Stimulated activated CD8-positive, alpha-beta memory T cell treated with anti-CD3 and anti-CD28 coated beads, Interleukin-4, amount 100 ng/mL, for 1 hour (primary cell): ENCODE measurements at regions not wholly inside any gene's neighbourhood (a gene's known extent, or its start where the extent isn't known, plus 50 kb on each side); places are given as distances from the start of the nearest gene placed in this dataset.
"Not testable (repeated sequence)": the region's sequence is repeated elsewhere in the genome, so short reads cannot be mapped to it uniquely, and the experiment has no call there.

Experiments used
- DNase-seq, 2 donors: peaks; one replicate each; pipeline ENCODE4 v3.0.0-alpha.2; 2020; ENCODE audit warnings: low read depth in 2 of 2, low spot score in 1 of 2

DNA sequence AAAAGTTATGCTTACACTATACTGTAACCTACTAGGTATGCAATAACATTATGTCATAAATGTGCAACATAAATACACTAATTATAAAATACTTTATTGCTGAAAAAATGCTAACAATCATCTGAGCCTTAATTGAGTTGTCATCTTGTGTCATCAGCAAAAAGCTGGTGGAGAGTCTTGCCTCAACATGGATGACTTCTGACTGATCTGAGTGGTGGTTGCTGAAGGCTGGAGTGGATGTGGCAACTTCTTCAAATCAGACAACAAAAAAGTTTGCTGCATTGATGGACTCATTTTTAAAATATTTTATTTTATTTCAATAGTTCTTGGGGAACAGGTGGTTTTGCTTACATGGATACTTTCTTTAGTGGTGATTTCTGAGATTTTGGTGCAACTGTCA is 93.9 kb upstream of the AMN1 start:
- no peak for DNase-seq

DNA sequence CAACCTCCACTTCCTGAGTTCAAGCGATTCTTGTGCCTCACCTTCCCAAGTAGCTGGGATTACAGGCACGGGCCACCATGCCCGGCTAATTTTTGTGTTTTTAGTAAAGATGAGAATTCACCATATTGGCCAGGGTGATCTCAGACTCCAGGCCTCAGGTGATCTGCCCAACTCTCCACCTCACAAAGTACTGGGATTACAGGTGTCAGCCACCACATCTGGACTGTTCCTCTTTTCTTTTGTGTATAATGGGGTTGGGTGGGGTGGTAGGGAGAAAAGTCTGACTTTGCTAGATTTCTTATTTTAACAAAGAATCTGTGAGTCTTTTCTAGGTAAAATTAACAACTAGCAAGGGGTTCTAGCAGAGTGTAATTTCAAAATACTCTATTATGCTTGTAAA is 92.7 kb upstream of the AMN1 start:
- DNase-seq, result no peak

DNA sequence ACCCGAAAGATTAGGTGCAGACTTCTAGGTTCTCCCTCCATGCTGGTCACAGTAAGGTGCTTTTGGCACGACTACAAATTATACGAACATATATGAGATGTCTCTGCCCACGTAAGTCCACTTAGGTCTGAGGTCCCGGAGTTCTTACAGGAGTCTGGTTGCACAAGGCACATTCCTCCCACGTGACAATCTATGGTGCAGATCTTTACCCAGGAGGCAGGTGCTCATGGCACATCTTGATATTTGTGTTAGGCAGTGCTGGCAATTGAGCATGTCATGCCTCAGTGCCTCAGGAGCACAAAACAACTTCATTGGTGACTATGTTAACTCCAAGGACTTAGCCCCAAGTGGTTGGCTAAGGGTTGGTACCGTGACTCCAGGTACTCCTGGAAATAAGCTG is 92.0 kb upstream of the AMN1 start:
- no peak for DNase-seq

DNA sequence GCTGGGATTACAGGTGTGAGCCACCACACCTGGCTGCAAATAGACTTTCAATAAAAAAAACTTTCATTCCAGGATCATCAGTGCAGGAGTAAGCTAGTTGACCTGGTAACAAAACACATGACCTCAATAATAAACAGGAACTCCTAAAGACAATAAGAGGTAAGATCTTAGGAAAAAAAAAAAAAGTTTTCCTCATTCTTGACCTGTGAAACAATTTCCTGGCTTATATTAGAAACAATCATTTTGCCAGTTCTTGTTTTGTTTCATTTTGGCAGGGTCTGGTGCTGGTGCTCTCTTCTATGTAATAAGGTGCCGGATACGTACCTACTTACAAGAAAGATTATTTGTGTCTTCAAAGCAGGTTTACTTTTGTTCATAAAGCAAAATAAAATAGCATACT is 90.6 kb upstream of the AMN1 start:
- no peak for DNase-seq

DNA sequence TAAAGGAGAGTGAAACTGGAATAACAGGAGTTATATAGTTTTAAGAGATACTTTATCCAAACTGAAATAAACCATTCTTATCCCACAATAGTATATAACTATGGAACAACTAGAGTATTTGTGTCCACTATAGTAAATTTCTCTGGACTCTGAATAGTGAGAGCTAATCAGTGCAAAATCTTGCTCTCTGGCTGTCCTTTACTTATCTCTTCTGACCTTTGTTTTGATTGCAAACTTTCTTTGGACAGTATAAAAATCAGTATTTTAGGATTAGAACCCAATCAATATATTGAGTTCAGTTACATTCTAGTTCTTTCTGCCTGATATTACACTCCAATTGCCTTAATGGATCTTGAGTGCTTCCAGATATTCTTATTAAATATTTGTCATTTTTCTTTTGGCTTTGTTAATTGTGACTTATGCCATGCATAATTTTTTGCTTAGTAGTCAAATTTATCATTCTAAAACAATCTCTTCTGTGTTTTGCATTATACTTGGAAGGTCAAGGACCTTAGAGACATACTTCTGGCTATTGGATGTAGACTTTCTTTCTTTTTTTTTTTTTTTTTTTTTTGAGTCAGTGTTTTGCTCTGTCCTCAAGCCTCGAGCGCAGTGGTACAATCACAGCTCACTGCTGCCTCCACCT is 89.9 kb upstream of the AMN1 start:
- DNase-seq, result no peak

DNA sequence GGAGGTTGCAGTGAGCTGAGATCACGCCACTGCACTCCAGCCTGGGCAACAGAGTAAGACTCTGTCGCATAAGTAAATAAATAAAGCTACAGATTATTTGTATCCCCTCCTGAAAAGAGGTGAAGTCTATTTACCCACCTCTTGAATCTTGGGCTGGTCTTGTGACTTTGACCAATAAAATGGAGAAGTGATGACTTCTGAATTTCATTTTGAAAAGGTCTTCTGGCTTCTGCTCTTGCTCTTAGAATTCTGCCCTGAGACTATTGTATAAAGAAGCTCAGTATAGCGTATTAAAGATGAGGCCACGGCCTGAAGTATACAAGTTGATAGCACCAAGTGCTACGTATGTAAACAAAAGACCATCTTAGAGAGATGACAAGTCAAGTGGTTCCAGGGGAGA is 88.3 kb upstream of the AMN1 start:
- no peak for DNase-seq

DNA sequence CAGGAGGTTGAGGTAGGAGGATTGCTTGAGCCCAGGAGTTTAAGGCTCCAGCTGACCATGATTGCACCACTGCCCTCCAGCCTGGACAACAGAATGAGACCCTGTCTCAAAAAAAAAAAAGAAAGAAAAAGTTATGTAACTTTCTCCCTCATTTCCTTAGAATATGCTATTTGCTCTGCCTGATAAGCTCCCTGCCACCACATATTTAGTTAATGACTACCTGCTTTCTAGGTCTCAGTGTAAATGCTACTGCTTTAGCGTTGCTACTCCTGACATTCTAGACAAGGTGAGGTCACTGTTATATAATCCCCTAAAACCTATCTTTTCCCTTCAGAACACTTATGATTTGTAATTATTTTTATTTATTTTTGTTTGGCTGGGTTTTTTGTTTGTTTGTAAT is 86.3 kb upstream of the AMN1 start:
- no peak for DNase-seq

DNA sequence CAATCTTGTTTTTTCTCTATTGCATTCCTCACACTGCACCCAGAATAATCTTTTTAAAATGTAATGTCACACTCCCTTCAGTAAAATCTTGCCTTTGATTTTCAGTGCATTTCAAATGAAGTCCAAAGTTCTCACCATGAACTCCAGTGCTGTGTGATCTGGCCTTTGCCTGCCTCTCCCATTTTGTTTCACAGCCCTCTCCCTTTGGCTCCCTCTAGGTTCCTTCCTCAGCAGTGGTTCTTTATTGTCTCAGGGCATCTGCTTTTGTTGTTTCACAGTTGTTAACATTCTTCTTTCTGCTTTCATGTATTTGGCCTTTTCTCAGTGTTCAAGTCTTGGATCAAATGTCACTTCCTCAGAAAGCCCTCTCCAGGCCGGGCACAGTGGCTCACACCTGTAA is 84.5 kb upstream of the AMN1 start:
- DNase-seq, result no peak

DNA sequence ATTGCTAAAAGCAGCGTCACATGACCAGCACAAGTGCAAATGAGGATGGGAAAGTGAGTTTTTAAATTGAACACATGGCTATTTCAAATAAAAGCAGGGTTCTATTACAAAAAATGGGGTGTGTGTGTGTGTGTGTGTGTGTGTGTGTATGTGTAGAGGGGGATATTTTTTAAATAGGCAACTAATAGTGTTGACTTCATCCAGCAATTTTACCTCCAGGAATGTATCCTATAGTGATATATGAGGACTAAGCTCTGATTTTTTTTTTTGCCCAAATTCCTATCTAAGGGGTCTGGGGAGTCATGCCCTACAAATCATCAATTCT is 78.9 kb upstream of the AMN1 start:
- no peak for DNase-seq

DNA sequence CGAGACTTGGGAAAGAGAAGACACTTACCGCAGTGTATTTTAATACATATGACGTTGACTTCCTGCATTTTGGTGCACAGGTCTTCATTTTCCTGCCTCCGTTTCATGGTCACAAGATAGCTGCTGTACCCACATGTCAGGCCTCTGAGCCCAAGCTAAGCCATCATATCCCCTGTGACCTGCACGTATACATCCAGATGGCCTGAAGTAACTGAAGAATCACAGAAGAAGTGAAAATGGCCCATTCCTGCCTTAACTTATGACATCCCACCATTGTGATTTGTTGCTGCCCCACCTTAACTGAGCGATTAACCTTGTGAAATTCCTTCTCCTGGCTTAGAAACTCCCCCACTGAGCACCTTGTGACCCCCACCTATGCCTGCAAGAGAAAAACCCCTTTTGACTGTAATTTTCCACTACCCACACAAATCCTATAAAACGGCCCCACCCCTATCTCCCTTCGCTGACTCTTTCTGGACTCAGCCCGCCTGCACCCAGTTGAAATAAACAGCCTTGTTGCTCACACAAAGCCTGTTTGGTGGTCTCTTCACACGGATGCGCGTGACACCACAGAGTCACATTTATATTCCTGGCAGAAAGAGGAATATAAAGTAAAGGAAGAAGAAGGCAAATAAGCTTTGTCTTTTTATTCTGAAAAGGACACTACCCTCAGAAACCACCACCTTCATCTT is 78.4 kb upstream of the AMN1 start:
- DNase-seq, result not testable (repeated sequence)

DNA sequence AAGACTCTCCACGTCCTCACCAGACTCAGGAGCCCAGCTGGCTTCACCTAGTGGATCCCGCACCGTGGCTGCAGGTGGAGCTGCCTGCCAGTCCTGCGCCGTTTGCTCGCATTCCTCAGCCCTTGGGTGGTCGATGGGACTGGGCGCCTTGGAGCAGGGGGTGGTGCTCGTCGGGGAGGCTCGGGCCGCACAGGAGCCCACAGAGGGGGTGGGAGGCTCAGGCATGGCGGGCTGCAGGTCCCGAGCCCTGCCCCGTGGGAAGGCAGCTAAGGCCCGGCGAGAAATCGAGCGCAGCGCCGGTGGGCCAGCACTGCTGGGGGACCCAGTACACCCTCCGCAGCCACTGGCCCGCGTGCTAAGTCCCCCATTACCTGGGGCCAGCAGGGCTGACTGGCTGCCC is 76.9 kb upstream of the AMN1 start:
- DNase-seq, result not testable (repeated sequence)

DNA sequence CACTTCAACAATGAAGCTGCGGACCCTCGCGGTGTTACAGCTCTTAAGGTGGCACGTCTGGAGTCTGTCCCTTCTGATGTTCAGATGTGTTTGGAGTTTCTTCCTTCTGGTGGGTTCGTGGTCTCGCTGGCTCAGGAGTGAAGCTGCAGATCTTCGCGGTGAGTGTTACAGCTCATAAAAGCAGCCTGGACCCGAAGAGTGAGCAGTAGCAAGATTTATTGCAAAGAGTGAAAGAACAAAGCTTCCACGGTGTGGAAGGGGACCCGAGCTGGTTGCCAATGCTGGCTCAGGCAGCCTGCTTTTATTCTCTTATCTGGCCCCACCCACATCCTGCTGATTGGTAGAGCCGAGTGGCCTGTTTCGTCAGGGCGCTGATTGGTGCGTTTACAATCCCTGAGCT is 75.9 kb upstream of the AMN1 start:
- not testable (repeated sequence) for DNase-seq

DNA sequence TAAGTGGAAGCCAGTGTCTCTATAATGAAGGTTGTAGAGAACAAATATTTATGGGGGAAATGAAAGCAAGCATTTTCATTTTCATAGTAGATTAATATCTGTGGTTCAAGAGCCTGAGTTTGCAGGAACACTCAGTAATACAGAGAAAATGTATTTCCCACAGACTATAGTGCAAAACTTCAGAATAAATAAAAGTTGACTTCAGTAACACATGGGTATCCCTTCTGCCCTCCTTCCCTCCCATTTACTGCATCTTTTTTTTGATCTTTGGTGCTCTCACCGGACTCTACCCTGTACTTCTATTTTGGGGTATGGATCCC is 75.3 kb upstream of the AMN1 start:
- no peak for DNase-seq

DNA sequence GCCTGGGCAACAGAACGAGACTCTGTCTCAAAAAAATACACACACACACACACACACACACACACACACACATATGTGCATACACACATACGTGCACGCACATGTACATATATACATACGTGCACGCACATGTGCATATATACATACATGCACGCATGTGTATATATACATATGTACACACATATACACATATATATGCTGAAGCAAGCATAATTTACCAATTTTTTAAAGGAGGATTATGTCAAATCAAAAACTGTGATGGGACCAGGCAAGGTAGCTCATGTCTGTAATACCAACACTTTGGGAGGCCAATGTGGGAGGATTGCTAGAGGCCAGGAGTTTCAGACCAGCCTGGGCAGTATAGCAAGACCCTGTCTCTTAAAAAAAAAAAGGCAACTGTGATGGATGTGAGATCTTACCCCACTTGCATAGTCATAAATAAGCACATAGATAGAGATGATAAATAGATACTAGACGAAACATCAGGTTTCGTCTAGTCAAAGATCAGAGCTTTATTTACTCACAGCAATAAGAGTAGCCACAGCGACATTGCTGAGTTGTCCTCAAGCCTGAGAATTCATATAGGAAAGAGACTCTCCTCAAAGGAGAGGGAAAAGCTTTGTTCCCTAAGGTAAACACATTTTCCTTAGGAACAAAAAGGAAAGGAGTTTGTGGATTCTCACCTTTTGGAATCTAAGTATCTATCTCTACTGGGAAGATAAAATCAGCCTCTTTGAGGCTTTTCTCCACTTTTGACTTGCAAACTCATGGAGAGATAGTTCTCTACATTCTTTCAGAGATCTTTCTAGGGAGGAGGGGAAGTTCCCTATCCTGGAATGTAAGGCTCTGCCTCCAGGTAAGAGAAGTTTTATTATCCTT is 74.7 kb upstream of the AMN1 start:
- no peak for DNase-seq

DNA sequence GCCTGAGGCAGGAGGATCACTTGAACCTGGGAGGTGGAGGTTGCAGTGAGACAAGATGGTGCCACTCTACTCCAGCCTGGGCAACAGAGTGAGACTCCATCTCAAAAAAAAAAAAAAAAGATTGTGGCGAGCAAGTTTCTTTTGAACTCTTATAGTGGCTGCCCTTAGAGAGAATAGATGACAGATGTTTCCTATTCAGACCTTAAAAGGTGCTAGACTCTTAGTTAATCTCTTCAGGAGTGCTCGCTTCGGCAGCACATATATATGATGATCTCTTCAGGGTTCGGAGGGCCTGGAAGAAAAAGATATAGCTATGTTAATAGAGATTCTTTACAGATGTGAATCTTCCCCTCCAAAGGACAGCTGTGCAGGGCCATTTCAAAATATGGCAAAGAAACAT is 73.1 kb upstream of the AMN1 start:
- no peak for DNase-seq

DNA sequence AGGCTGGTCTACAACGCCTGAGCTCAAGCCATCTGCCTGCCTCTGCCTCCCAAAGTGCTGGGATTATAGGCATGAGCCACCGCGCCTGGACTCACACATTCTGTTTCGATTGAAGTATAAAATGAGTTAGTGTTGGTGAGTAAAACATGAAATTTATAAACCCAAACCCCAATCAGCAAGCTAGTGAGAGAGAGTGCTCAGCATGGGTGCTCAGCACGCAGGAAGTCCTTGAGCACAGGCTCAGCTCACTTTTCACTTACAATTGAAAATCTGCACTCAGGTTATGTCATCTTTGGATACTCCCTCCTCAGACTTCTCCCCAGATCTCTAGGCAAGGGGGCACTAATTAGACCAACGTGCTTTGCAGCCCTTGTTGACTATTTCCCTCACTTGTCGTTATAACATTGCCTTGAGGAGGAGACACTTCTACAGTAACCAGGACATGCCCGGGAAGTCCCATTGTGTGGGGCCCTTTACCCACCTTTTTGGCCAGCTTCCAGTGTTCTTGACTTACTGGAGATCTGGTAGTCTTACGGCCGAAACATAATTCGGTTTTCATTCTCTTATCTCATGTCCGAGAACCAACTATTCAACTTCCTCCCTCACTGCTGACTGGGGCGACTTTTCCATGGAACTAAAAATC is 68.5 kb upstream of the AMN1 start:
- no peak for DNase-seq

DNA sequence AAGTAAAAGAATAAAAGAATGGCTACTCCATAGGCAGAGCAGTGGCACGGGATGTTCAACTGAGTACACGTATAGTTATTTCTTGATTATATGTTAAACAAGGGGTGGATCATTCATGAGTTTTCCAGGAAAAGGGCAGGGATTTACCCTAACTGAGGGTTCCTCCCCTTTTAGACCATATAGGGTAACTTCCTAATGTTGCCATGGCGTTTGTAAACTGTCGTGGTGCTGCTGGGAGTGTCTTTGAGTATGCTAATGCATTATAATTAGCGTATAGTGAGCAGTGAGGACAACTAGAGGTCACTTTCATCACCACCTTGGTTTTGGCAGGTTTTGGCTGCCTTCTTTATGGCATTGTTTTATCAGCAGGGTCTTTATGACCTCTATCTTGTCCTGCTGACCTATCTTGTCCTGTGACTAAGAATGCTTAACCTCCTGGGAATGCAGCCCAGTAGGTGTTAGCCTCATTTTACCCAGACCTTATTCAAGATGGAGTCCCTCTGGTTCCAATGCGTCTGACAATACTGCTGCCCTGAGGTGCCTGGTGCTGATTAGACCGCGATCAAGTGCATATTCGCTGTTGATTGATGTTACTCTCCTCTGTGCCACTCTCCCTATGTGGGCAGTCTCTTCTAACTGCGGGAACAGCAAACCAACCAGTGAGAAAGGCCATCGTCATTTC is 67.6 kb upstream of the AMN1 start:
- DNase-seq, result no peak

DNA sequence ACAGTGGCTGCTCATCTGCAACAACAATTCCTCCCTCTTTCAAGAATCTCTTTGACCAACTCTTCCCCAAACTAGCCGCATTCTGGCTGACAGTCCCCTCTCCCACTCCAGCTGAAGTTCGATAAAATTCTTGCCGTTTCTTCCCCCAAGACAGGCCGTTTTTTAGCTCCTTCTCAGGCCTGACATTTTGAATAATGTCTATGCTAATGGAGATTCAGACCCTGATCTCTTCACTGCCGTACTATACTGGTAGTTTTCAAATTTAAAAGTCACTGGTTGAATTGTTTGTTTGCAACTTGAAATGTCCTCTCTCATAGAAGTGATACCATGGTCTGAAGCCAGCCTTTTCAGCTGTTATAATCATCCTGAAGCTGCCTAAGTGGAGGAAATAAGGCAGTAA is 65.9 kb upstream of the AMN1 start:
- DNase-seq, result no peak

DNA sequence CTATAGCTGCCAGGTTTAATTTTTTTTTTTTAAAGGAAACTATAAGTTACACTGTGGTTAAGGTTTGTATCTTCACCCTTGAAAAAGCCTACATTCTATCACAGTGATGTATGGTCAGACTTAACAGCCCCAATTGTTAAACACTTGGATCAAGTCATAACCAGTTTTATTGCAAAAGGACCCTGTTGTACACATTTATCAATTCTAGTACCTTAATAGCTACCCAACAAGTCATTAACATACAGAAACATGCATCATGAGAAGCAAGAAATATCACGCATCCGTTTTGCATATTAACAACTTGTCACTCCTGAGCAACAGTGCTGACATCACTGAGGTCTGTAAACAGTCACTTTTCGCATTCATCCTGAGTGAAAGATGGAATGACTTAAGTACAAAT is 62.4 kb upstream of the AMN1 start:
- not testable (repeated sequence) for DNase-seq

DNA sequence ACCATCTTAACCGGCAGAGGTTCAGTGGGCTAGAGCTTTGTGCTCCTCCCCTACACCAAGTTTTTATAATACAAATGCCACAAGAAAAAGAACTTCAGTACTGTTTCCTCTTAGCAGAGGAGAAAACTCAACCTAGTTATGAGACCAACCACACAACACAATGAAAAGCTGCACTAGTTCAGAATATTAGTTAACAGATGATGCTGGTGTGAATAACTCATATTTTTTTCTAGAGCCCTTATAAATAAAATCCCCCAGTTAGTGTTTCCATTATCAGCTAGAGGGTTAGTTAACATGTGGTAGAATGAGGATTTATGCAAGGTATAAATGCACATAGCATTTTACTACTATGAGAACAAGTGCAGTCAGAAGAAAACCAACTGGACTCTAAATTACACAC is 61.9 kb upstream of the AMN1 start:
- no peak for DNase-seq

DNA sequence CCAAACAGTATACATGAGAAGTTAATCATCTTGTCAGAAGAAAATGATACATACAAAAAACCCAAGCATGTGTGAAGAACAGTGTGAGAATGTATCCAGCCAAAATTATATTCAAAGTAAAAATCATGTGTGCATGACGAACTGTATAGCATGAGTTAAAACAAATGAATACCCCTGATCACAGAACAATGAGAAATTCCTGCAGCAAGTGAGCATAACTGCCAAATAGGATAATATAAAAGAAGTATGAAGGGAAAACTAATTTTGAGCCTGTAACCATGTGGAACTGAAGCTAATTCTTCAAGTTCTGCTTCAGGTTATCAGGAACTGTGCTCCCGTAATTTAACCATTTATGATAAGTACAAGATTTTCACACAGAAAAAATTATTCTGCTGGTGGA is 56.5 kb upstream of the AMN1 start:
- DNase-seq, result no peak
